ENCODE measurements at regions not wholly inside any gene's neighbourhood (a gene's known extent, or its start where the extent isn't known, plus 50 kb on each side); places are given as distances from the start of the nearest gene placed in this dataset.

DNA sequence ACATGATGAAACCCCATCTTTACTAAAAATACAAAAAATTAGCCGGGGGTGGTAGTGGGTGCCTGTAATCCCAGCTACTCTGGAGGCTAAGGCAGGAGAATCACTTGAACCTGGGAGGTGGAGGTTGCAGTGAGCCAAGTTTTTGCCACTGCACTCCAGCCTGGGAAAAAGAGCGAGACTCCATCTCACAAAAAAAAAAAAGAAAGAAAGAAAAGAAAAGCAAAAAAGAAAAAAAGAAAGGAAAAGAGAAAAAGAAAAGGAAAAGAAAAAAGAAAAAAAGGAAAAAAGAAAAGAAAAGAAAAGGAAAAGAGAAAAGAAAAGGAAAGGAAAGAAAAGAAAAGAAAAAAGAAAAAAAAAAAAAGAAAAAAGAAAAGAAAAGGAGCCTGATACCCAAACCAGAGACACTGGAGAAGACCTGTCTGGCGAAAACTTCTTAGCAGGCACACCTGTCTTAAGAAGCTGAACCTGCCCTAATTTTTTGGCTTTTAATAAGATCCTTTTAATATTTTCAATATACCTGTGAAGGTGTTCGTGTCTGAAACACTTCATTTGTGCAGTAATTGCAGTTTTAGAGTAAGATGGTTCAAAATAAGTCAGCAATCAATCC is 164.7 kb upstream of the IRX2 start:
- TF ChIP-seq, protein P1, sequence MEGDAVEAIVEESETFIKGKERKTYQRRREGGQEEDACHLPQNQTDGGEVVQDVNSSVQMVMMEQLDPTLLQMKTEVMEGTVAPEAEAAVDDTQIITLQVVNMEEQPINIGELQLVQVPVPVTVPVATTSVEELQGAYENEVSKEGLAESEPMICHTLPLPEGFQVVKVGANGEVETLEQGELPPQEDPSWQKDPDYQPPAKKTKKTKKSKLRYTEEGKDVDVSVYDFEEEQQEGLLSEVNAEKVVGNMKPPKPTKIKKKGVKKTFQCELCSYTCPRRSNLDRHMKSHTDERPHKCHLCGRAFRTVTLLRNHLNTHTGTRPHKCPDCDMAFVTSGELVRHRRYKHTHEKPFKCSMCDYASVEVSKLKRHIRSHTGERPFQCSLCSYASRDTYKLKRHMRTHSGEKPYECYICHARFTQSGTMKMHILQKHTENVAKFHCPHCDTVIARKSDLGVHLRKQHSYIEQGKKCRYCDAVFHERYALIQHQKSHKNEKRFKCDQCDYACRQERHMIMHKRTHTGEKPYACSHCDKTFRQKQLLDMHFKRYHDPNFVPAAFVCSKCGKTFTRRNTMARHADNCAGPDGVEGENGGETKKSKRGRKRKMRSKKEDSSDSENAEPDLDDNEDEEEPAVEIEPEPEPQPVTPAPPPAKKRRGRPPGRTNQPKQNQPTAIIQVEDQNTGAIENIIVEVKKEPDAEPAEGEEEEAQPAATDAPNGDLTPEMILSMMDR (IDR thresholded peaks at IDR 0.05): no peak
- H3K4me3 ChIP-seq: no peak overlapping the region
- intact Hi-C loops (cut with DNase I; ENCODE audit: low total_unique reads): no loop called here
- no peaks in the 10 kb centered on the region for H3K4me1 ChIP-seq
- no peaks in the 10 kb centered on the region for H3K27me3 ChIP-seq
- no peaks in the 10 kb centered on the region for H3K36me3 ChIP-seq
- DNase-seq: no peak
- no peaks in the 10 kb centered on the region for H3K9me3 ChIP-seq
- no peak overlapping the region for H3K27ac ChIP-seq

DNA sequence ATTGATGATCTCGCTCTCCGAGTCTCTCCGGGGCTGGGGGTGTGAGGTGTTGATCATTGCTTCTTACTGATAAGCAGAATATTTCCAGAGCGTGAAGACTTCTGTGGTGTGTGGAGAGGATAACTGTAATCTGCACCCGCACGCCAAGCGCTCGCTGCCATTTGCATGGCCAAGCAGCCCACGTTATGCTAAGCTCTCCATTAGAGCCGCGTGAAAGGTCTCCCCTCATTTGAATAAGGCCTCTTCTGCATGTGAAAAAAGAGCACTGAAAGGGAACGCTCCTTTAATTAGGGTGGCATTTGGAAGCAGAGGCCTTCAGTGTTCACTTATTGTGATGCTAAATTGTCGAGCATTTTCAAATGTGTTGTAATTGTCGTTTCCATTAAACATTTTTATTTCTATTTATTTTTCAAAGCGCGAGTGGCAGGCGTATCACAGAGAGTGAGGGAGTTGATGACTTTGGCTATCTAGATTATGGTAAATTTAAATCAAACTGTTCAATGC is 163.6 kb upstream of the IRX2 start:
- Histone ChIP-seq H3K4me1 (no peaks in the 10 kb centered on the region), H3K27ac (no peak overlapping the region), H3K36me3 (no peaks in the 10 kb centered on the region), H3K9me3 (no peaks in the 10 kb centered on the region), H3K27me3 (no peaks in the 10 kb centered on the region), H3K4me3 (no peak overlapping the region)
- TF ChIP-seq, protein P1 (IDR thresholded peaks at IDR 0.05): no peak
- TF ChIP-seq POLR2A (IDR thresholded peaks at IDR 0.05): no peak
- intact Hi-C loops (cut with DNase I; ENCODE audit: low total_unique reads): no loop called here
- no peak for DNase-seq

DNA sequence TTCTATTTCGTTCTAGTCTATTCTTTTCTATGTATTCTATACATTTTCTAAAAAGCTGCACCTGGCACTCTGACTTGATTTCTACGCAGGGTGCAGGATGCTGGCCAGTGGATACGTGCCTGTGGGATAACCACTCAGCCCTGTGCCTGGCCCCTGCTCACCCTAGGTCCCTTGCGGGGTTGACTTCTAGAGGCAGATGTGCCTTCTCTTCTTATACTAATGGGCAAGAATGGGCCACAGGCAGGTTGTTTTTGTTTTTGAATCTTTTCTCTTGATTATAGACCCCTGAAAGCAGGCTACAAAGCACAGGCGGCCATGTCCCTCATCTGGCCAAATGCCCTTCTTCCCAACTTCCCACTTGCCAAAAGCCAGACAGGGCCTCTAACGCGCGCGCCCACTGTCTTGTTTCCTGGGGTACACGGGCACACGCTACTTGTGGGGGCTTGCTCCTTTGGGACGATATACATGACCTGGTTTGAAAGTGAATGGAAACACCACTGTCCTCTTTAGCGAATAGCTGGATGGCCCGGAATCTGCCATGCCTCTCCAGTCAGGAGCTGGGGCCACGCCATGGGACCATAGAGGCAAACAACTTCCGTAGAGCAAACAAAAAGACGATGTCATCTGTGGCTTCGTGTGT is 162.7 kb upstream of the IRX2 start:
- Histone ChIP-seq H3K36me3 (no peaks in the 10 kb centered on the region), H3K4me1 (no peaks in the 10 kb centered on the region), H3K4me3 (no peak overlapping the region), H3K27me3 (no peaks in the 10 kb centered on the region), H3K9me3 (no peaks in the 10 kb centered on the region), H3K27ac (no peak overlapping the region)
- TF ChIP-seq, protein P1 (IDR thresholded peaks at IDR 0.05): no peak
- TF ChIP-seq POLR2A (IDR thresholded peaks at IDR 0.05): no peak
- no peak for DNase-seq
- intact Hi-C loops (cut with DNase I; ENCODE audit: low total_unique reads): no loop called here

DNA sequence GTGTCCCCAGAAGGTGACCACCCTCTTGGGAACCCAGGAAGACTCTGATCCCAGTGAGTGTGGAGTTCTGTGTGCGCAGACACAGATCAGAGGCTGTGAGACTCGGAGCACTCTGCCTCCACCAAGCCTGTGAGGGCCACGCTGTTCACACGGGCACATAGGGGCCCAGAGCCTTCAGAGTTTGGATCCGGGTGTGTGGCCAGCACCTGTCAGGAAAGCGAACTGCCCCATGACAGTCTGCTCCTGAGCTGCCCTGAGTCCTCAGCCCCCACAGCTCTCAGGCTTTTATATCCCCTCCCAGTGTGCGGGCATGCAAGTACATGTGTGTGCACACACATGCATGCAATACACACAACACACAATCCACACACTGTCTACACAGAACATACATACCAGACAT is 161.8 kb upstream of the IRX2 start:
- DNase-seq: no peak
- TF ChIP-seq, protein P1 (IDR thresholded peaks at IDR 0.05): no peak
- no peak for TF ChIP-seq POLR2A (IDR thresholded peaks at IDR 0.05)
- H3K27ac ChIP-seq: no peak overlapping the region
- no peaks in the 10 kb centered on the region for H3K4me1 ChIP-seq
- no peaks in the 10 kb centered on the region for H3K36me3 ChIP-seq
- no peaks in the 10 kb centered on the region for H3K27me3 ChIP-seq
- no peak overlapping the region for H3K4me3 ChIP-seq
- H3K9me3 ChIP-seq: no peaks in the 10 kb centered on the region
- intact Hi-C loops (cut with DNase I; ENCODE audit: low total_unique reads): no loop called here

DNA sequence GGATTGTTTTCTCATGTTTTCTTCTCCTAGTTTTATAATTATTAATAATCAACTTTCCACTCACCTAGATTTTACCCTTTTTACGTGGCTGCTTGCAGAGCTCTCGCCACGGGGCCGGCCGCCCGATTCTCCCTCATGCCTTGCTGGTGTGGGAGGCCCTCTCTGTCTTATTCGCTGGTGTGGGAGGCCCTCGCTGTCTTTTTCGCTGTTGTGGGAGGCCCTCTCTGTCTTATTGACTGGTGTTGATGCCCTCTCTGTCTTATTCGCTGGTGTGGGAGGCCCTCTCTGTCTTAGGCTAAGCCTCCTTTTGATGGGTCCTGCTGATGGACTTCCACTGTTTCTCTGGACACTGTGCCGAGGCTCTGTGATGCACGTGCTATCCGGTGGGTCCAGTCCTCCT is 161.3 kb upstream of the IRX2 start:
- DNase-seq: no peak
- TF ChIP-seq POLR2A (IDR thresholded peaks at IDR 0.05): no peak
- TF ChIP-seq, protein P1 (IDR thresholded peaks at IDR 0.05): no peak
- Histone ChIP-seq H3K27ac (no peak overlapping the region), H3K27me3 (no peaks in the 10 kb centered on the region), H3K36me3 (no peaks in the 10 kb centered on the region), H3K4me3 (no peak overlapping the region), H3K9me3 (no peaks in the 10 kb centered on the region), H3K4me1 (no peaks in the 10 kb centered on the region)
- intact Hi-C loops (cut with DNase I; ENCODE audit: low total_unique reads): no loop called here
